ENCODE measurements at regions not wholly inside any gene's neighbourhood (a gene's known extent, or its start where the extent isn't known, plus 50 kb on each side); places are given as distances from the start of the nearest gene placed in this dataset.

- Mint-ChIP-seq H3K4me3 (ENCODE audit: low read depth) (no peak overlapping the region), H3K36me3 (ENCODE audit: low read depth) (no peaks in the 10 kb centered on the region), H3K27me3 (ENCODE audit: low read depth) (peaks cover 20% of the 10 kb centered on the region), H3K27ac (no peak overlapping the region), H3K4me1 (ENCODE audit: low read depth) (no peaks in the 10 kb centered on the region), H3K9me3 (no peaks in the 10 kb centered on the region)
- DNase-seq (ENCODE audit: low spot score) = no peak
- intact Hi-C loops (cut with micrococcal nuclease) = no loop called here
Observed at GRCh38 chr17:77763023-77763422, 195.5 kb upstream of the TNRC6C start.

- intact Hi-C loops (cut with micrococcal nuclease) = no loop called here
Observed at GRCh38 chr17:77763575-77763974, 194.9 kb upstream of the TNRC6C start.

DNA sequence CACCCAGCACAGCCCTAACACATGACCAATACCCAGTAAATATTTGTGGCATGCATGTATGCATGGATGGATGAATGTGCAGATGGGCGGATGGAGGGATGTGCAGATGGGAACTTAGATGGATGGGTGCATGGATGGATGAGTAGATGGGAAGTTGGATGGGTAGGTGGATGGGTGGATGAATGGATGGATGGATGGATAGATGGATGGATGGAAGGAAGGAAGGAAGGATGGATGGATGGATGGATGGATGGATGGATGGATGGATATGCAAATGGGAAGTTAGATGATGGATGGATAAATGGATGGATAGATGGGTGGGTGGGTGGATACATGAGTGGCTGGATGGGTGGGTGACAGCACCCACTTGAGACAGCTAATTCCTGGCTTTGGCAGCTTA is 193.2 kb upstream of the TNRC6C start:
- Mint-ChIP-seq H3K36me3 (ENCODE audit: low read depth) (no peaks in the 10 kb centered on the region), H3K4me1 (ENCODE audit: low read depth) (no peaks in the 10 kb centered on the region), H3K27ac (no peak overlapping the region)

More at GRCh38 chr17:77763575-77763974, 194.9 kb upstream of the TNRC6C start:
- no peak overlapping the region for H3K4me3 Mint-ChIP-seq (ENCODE audit: low read depth)
- H3K4me1 Mint-ChIP-seq (ENCODE audit: low read depth) = no peaks in the 10 kb centered on the region
- no peak for DNase-seq (ENCODE audit: low spot score)
- H3K36me3 Mint-ChIP-seq (ENCODE audit: low read depth) = no peaks in the 10 kb centered on the region
- no peaks in the 10 kb centered on the region for H3K9me3 Mint-ChIP-seq
- peaks cover 23% of the 10 kb centered on the region for H3K27me3 Mint-ChIP-seq (ENCODE audit: low read depth)
- no peak overlapping the region for H3K27ac Mint-ChIP-seq

DNA sequence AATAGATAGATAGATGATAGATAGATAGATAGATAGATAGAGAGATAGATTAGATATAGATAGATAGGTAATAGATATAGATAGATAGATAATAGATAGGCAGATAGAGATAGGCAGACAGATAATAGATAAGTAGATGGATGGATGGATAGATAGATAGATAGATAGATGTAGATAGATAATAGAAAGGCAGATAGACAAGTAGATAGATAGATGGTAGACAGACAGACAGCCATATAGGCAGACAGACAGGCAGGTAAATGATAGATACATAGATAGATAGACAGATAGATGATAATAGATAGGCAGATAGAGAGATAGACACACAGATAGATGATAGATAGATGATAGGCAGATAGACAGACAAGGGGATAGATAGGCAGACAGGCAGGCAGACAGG is 191.4 kb upstream of the TNRC6C start:
- Mint-ChIP-seq H3K27ac (no peak overlapping the region), H3K27me3 (ENCODE audit: low read depth) (peaks cover 27% of the 10 kb centered on the region), H3K4me1 (ENCODE audit: low read depth) (peaks cover under 1% of the 10 kb centered on the region), H3K36me3 (ENCODE audit: low read depth) (no peaks in the 10 kb centered on the region), H3K4me3 (ENCODE audit: low read depth) (no peak overlapping the region), H3K9me3 (no peaks in the 10 kb centered on the region)
- DNase-seq (ENCODE audit: low spot score) = no peak
- intact Hi-C loops (cut with micrococcal nuclease) = no loop called here

More for the DNA sequence above, 193.2 kb upstream of the TNRC6C start:
- intact Hi-C loops (cut with micrococcal nuclease) = no loop called here
- DNase-seq (ENCODE audit: low spot score) = no peak
- H3K9me3 Mint-ChIP-seq = no peaks in the 10 kb centered on the region
- H3K4me3 Mint-ChIP-seq (ENCODE audit: low read depth) = no peak overlapping the region
- peaks cover 26% of the 10 kb centered on the region for H3K27me3 Mint-ChIP-seq (ENCODE audit: low read depth)

- no peaks in the 10 kb centered on the region for H3K36me3 Mint-ChIP-seq (ENCODE audit: low read depth)
- no peaks in the 10 kb centered on the region for H3K9me3 Mint-ChIP-seq
- peaks cover 12% of the 10 kb centered on the region for H3K4me1 Mint-ChIP-seq (ENCODE audit: low read depth)
- intact Hi-C loops (cut with micrococcal nuclease) = no loop called here
- H3K27me3 Mint-ChIP-seq (ENCODE audit: low read depth) = peaks cover 30% of the 10 kb centered on the region
- no peak for DNase-seq (ENCODE audit: low spot score)
- no peak overlapping the region for H3K4me3 Mint-ChIP-seq (ENCODE audit: low read depth)
- H3K27ac Mint-ChIP-seq = no peak overlapping the region
Observed at GRCh38 chr17:77768248-77768852, 190.2 kb upstream of the TNRC6C start.

- peaks cover 23% of the 10 kb centered on the region for H3K27me3 Mint-ChIP-seq (ENCODE audit: low read depth)
- no peak overlapping the region for H3K27ac Mint-ChIP-seq
- no peak for DNase-seq (ENCODE audit: low spot score)
- no peak overlapping the region for H3K4me3 Mint-ChIP-seq (ENCODE audit: low read depth)
- no peaks in the 10 kb centered on the region for H3K9me3 Mint-ChIP-seq
- intact Hi-C loops (cut with micrococcal nuclease) = no loop called here
- peaks cover 12% of the 10 kb centered on the region for H3K4me1 Mint-ChIP-seq (ENCODE audit: low read depth)
- no peaks in the 10 kb centered on the region for H3K36me3 Mint-ChIP-seq (ENCODE audit: low read depth)
Observed at GRCh38 chr17:77769215-77769614, 189.3 kb upstream of the TNRC6C start.

- H3K4me1 Mint-ChIP-seq (ENCODE audit: low read depth) = peaks cover 12% of the 10 kb centered on the region
- peaks cover 20% of the 10 kb centered on the region for H3K27me3 Mint-ChIP-seq (ENCODE audit: low read depth)
- no peak overlapping the region for H3K4me3 Mint-ChIP-seq (ENCODE audit: low read depth)
- no peaks in the 10 kb centered on the region for H3K9me3 Mint-ChIP-seq
- no peak overlapping the region for H3K27ac Mint-ChIP-seq
- no peak for DNase-seq (ENCODE audit: low spot score)
- intact Hi-C loops (cut with micrococcal nuclease) = loop anchor here (5.0 kb wide), 1 partner anchor 227 kb away; no protein-coding TSS in a partner anchor
- H3K36me3 Mint-ChIP-seq (ENCODE audit: low read depth) = no peaks in the 10 kb centered on the region
Observed at GRCh38 chr17:77769762-77770161, 188.7 kb upstream of the TNRC6C start.

DNA sequence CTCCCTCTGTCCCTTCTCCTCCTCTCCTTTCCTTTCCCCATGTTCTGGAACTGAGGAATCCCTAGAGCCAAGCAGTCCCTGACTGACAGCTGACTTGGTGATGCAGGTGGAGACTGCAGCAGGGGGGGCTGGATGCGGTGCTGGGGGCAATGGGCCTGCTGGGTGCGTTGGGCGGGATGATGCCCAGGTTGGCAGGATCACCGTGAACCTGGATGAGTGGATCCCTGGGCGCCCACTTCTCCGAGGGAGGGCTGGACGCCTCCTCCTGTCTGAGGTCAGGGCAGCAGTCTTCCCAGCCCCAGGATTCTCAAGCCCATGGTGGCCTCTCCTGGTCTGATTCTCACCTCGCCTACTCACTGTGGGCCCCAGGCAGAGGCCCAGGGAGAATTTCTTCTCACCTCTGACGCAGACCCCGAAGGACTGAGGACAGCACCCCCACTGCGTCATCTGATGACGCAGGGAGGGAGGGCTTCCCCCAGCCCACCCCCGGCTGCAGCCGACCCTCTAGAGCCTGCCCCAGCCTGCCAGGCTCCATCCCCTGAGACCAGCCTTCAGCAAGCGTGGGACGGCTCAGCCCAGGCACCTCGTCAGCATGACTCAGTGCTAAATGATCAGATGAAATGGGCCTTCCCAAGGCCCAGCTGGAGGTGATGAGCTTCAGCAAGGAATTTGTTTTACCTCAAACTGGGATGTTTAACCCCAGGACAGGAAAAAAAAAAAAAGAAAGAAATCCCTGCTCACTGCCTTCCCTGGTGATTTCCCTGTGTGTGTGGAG is 188.0 kb upstream of the TNRC6C start:
- Mint-ChIP-seq H3K27ac (no peak overlapping the region), H3K4me1 (ENCODE audit: low read depth) (peaks cover 12% of the 10 kb centered on the region), H3K9me3 (no peaks in the 10 kb centered on the region), H3K4me3 (ENCODE audit: low read depth) (no peak overlapping the region), H3K36me3 (ENCODE audit: low read depth) (no peaks in the 10 kb centered on the region), H3K27me3 (ENCODE audit: low read depth) (peaks cover 14% of the 10 kb centered on the region)
- DNase-seq (ENCODE audit: low spot score) = no peak
- intact Hi-C loops (cut with micrococcal nuclease) = loop anchor here (5.0 kb wide), 1 partner anchor 228 kb away; no protein-coding TSS in a partner anchor

- H3K27me3 Mint-ChIP-seq (ENCODE audit: low read depth) = peaks cover 14% of the 10 kb centered on the region
Observed at GRCh38 chr17:77771145-77771544, 187.4 kb upstream of the TNRC6C start.

DNA sequence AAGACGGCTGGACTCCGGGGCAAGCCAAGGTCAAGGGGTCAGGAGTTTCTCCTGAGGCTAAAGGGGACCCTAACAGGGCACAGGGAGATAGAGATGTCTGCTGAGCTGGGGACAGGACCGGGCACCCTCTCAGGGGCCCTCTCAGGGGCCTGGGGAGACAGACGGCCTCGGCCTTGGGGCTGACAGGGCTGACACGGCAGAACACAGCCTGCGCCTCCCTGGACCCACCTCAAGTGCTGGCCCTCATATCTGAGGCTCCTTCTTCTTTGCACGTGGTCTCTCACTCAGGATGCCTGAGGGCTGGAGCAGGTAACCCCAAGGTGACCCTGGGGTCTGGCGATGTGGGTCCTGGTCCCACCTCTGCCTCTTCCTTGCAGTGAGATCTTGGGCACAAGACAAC is 186.9 kb upstream of the TNRC6C start:
- intact Hi-C loops (cut with micrococcal nuclease) = loop anchor here (5.0 kb wide), 1 partner anchor 229 kb away; no protein-coding TSS in a partner anchor
- H3K27ac Mint-ChIP-seq = no peak overlapping the region
- no peaks in the 10 kb centered on the region for H3K36me3 Mint-ChIP-seq (ENCODE audit: low read depth)
- peaks cover 12% of the 10 kb centered on the region for H3K4me1 Mint-ChIP-seq (ENCODE audit: low read depth)
- H3K4me3 Mint-ChIP-seq (ENCODE audit: low read depth) = no peak overlapping the region
- no peak for DNase-seq (ENCODE audit: low spot score)
- H3K9me3 Mint-ChIP-seq = no peaks in the 10 kb centered on the region
- peaks cover 14% of the 10 kb centered on the region for H3K27me3 Mint-ChIP-seq (ENCODE audit: low read depth)

More at GRCh38 chr17:77771145-77771544, 187.4 kb upstream of the TNRC6C start:
- intact Hi-C loops (cut with micrococcal nuclease) = loop anchor here (5.0 kb wide), 1 partner anchor 229 kb away; no protein-coding TSS in a partner anchor
- no peaks in the 10 kb centered on the region for H3K9me3 Mint-ChIP-seq
- no peak for DNase-seq (ENCODE audit: low spot score)
- no peaks in the 10 kb centered on the region for H3K36me3 Mint-ChIP-seq (ENCODE audit: low read depth)
- H3K4me1 Mint-ChIP-seq (ENCODE audit: low read depth) = peaks cover 12% of the 10 kb centered on the region
- H3K4me3 Mint-ChIP-seq (ENCODE audit: low read depth) = no peak overlapping the region
- H3K27ac Mint-ChIP-seq = no peak overlapping the region

DNA sequence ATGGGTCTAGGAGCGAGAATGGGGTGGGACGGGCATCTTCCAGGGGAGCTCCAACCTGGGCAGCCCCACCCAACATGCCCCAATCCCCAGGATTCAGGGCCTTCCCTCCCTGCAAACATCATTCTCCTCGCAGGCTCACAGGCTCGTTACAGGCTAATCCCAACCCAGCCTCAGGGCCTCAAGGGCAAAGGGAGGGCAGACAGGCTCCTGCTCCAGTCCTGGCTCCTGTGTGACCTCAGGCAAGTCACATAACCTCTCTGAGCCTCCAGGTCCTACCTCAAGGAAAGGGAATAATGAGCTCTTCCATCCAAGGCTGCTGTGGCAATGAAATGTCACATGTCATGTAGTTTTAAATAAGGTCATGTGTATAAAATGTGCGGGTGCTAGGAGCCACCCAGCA is 186.5 kb upstream of the TNRC6C start:
- intact Hi-C loops (cut with micrococcal nuclease) = loop anchor here (1.0 to 5.0 kb wide), 2 partner anchors 230 to 242 kb away; no protein-coding TSS in a partner anchor
- Mint-ChIP-seq H3K36me3 (ENCODE audit: low read depth) (no peaks in the 10 kb centered on the region), H3K4me3 (ENCODE audit: low read depth) (no peak overlapping the region), H3K27ac (no peak overlapping the region), H3K9me3 (no peaks in the 10 kb centered on the region), H3K27me3 (ENCODE audit: low read depth) (peaks cover 14% of the 10 kb centered on the region), H3K4me1 (ENCODE audit: low read depth) (peaks cover 12% of the 10 kb centered on the region)
- DNase-seq (ENCODE audit: low spot score) = no peak

DNA sequence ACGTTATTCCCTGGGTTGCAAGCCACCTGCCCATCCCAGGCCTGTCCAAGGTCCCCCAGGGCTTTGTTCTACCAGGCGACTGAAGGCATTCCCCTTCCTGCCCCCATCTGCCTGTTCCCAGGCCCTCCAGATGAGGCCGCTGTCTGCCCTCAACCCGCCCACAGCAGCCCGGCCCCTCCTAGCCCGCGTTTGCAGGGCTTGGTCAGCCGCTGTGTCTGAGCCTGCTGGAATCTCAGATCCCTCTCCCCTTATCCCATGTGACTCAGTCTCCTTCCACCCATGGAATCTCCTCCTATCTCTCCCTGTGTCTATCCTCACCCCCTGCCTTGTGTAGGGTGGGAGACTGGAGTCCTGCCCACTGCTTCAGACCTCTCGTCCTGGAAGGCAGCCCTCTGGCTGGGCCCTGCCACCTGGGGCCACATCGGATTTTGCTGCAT is 186.0 kb upstream of the TNRC6C start:
- peak; percentile 43 for DNase-seq (ENCODE audit: low spot score)
- no peak overlapping the region for H3K4me3 Mint-ChIP-seq (ENCODE audit: low read depth)
- H3K36me3 Mint-ChIP-seq (ENCODE audit: low read depth) = no peaks in the 10 kb centered on the region
- H3K9me3 Mint-ChIP-seq = no peaks in the 10 kb centered on the region
- H3K27me3 Mint-ChIP-seq (ENCODE audit: low read depth) = peaks cover 14% of the 10 kb centered on the region
- H3K27ac Mint-ChIP-seq = no peak overlapping the region
- intact Hi-C loops (cut with micrococcal nuclease) = loop anchor here (1.0 to 5.0 kb wide), 2 partner anchors 230 to 242 kb away; no protein-coding TSS in a partner anchor
- peaks cover 12% of the 10 kb centered on the region for H3K4me1 Mint-ChIP-seq (ENCODE audit: low read depth)

- intact Hi-C loops (cut with micrococcal nuclease) = loop anchor here (1.0 to 5.0 kb wide), 2 partner anchors 231 to 241 kb away; no protein-coding TSS in a partner anchor
- Mint-ChIP-seq H3K27me3 (ENCODE audit: low read depth) (peaks cover 11% of the 10 kb centered on the region), H3K9me3 (no peaks in the 10 kb centered on the region)
Observed at GRCh38 chr17:77772899-77773358, 185.6 kb upstream of the TNRC6C start.

More at GRCh38 chr17:77772899-77773358, 185.6 kb upstream of the TNRC6C start:
- H3K4me3 Mint-ChIP-seq (ENCODE audit: low read depth) = no peak overlapping the region
- no peak for DNase-seq (ENCODE audit: low spot score)
- H3K4me1 Mint-ChIP-seq (ENCODE audit: low read depth) = peaks cover 12% of the 10 kb centered on the region
- H3K27ac Mint-ChIP-seq = no peak overlapping the region
- no peaks in the 10 kb centered on the region for H3K36me3 Mint-ChIP-seq (ENCODE audit: low read depth)

Measured in activated T-helper 2 cell treated with anti-CD3 and anti-CD28 coated beads, Interferon-gamma antibody, Interleukin-2, Interleukin-4, amounts not matched to agents 10 μg/mL and 5 μg/mL and 100 μg/mL, durations not matched to agents 14 hours and 24 hours and 36 hours (primary cell).